A673 (cell line): ENCODE measurements at regions not wholly inside any gene's neighbourhood (a gene's known extent, or its start where the extent isn't known, plus 50 kb on each side); places are given as distances from the start of the nearest gene placed in this dataset.

Experiments used
- CTCF ChIP-seq: fragments of 300-800, 200-600 bp; sonication (generic); conservative IDR thresholded peaks from 2 replicates; pipeline ENCODE4 v1.5.1; 2017; ENCODE audit warnings: low read depth, mild to moderate bottlenecking, antibody characterized with exemption, low read length, moderate library complexity, mixed read lengths
- EZH2 ChIP-seq: fragments of 200-600 bp; sonication (generic); IDR thresholded peaks from 2 replicates; pipeline ENCODE4 v1.6.1; 2017; ENCODE audit warnings: borderline replicate concordance, low read depth, mild to moderate bottlenecking, mixed read lengths, antibody characterized with exemption, low read length; ENCODE audit not compliant: poor library complexity, severe bottlenecking

GRCh38 chr4:167595898-167596297 lies 361.6 kb upstream of the SPOCK3 start:
- no peak for TF ChIP-seq CTCF
- no peak for TF ChIP-seq EZH2
